ENCODE measurements at regions not wholly inside any gene's neighbourhood (a gene's known extent, or its start where the extent isn't known, plus 50 kb on each side); places are given as distances from the start of the nearest gene placed in this dataset.

- Mint-ChIP-seq H3K9me3 (no peaks in the 10 kb centered on the region), H3K27ac (no peak overlapping the region), H3K4me1 (no peaks in the 10 kb centered on the region), H3K4me3 (no peak overlapping the region), H3K27me3 (no peaks in the 10 kb centered on the region), H3K36me3 (no peaks in the 10 kb centered on the region)
- no peak for DNase-seq
- H3K36me3 ChIP-seq (ENCODE audit: insufficient read depth, low read length), result no peaks in the 10 kb centered on the region
- H3K27me3 ChIP-seq (ENCODE audit: insufficient read depth, low read length), result no peaks in the 10 kb centered on the region
- CTCF ChIA-PET (ENCODE audit: partially characterized antibody), result no interaction called here
- no peak overlapping the region for H3K4me3 ChIP-seq (ENCODE audit: low read length in 2 of 2)
- POLR2A ChIA-PET (ENCODE audit: partially characterized antibody), result no interaction called here
- H3K27ac ChIP-seq (ENCODE audit: low read depth, low read length), result no peak overlapping the region
- no peaks in the 10 kb centered on the region for H3K4me1 ChIP-seq (ENCODE audit: insufficient read depth, low read length)
- intact Hi-C loops (cut with micrococcal nuclease), result no loop called here
- H3K9me3 ChIP-seq (ENCODE audit: control insufficient read depth in 1 of 2, low read length in 2 of 2), result no peaks in the 10 kb centered on the region
Measured at GRCh38 chr20:53797085-53797484, 203.4 kb upstream of the ZNF217 start.

- no peaks in the 10 kb centered on the region for H3K27me3 ChIP-seq (ENCODE audit: insufficient read depth, low read length)
- Mint-ChIP-seq H3K9me3 (no peaks in the 10 kb centered on the region), H3K4me1 (no peaks in the 10 kb centered on the region), H3K27ac (no peak overlapping the region), H3K4me3 (no peak overlapping the region), H3K36me3 (no peaks in the 10 kb centered on the region), H3K27me3 (no peaks in the 10 kb centered on the region)
- no peaks in the 10 kb centered on the region for H3K36me3 ChIP-seq (ENCODE audit: insufficient read depth, low read length)
- H3K4me1 ChIP-seq (ENCODE audit: insufficient read depth, low read length), result no peaks in the 10 kb centered on the region
- H3K27ac ChIP-seq (ENCODE audit: low read depth, low read length), result no peak overlapping the region
- POLR2A ChIA-PET (ENCODE audit: partially characterized antibody), result no interaction called here
- H3K4me3 ChIP-seq (ENCODE audit: low read length in 2 of 2), result no peak overlapping the region
- intact Hi-C loops (cut with micrococcal nuclease), result no loop called here
- CTCF ChIA-PET (ENCODE audit: partially characterized antibody), result no interaction called here
- H3K9me3 ChIP-seq (ENCODE audit: control insufficient read depth in 1 of 2, low read length in 2 of 2), result no peaks in the 10 kb centered on the region
- DNase-seq, result no peak
Measured at GRCh38 chr20:53795170-53795569, 201.5 kb upstream of the ZNF217 start.

GRCh38 chr20:53794529-53795115 is 201.0 kb upstream of the ZNF217 start:
- Histone ChIP-seq H3K27me3 (ENCODE audit: insufficient read depth, low read length) (no peaks in the 10 kb centered on the region), H3K4me1 (ENCODE audit: insufficient read depth, low read length) (no peaks in the 10 kb centered on the region), H3K27ac (ENCODE audit: low read depth, low read length) (no peak overlapping the region), H3K4me3 (ENCODE audit: low read length in 2 of 2) (no peak overlapping the region), H3K36me3 (ENCODE audit: insufficient read depth, low read length) (no peaks in the 10 kb centered on the region), H3K9me3 (ENCODE audit: control insufficient read depth in 1 of 2, low read length in 2 of 2) (no peaks in the 10 kb centered on the region)
- no peaks in the 10 kb centered on the region for H3K27me3 Mint-ChIP-seq
- H3K4me1 Mint-ChIP-seq, result peaks cover 0 to 2% (median 0%) of the 10 kb centered on the region in 4 donors
- H3K27ac Mint-ChIP-seq, result no peak overlapping the region
- no peaks in the 10 kb centered on the region for H3K36me3 Mint-ChIP-seq
- intact Hi-C loops (cut with micrococcal nuclease), result no loop called here
- POLR2A ChIA-PET (ENCODE audit: partially characterized antibody), result no interaction called here
- H3K4me3 Mint-ChIP-seq, result no peak overlapping the region
- CTCF ChIA-PET (ENCODE audit: partially characterized antibody), result no interaction called here
- H3K9me3 Mint-ChIP-seq, result no peaks in the 10 kb centered on the region
- no peak for DNase-seq

- Mint-ChIP-seq H3K4me3 (no peak overlapping the region), H3K27me3 (no peaks in the 10 kb centered on the region), H3K9me3 (no peaks in the 10 kb centered on the region), H3K36me3 (no peaks in the 10 kb centered on the region), H3K27ac (no peak overlapping the region), H3K4me1 (peaks cover 0 to 5% (median under 1%) of the 10 kb centered on the region in 4 donors)
- DNase-seq, result no peak
- ChIA-PET POLR2A (ENCODE audit: partially characterized antibody) (no interaction called here), CTCF (ENCODE audit: partially characterized antibody) (interaction anchor here (0.7 kb wide), 1 partner anchor 1669 kb away, joined by 3 read pairs; no protein-coding TSS in a partner anchor)
- H3K4me1 ChIP-seq (ENCODE audit: insufficient read depth, low read length), result no peaks in the 10 kb centered on the region
- H3K27me3 ChIP-seq (ENCODE audit: insufficient read depth, low read length), result no peaks in the 10 kb centered on the region
- H3K4me3 ChIP-seq (ENCODE audit: low read length in 2 of 2), result no peak overlapping the region
- intact Hi-C loops (cut with micrococcal nuclease), result no loop called here
- no peaks in the 10 kb centered on the region for H3K9me3 ChIP-seq (ENCODE audit: control insufficient read depth in 1 of 2, low read length in 2 of 2)
- H3K27ac ChIP-seq (ENCODE audit: low read depth, low read length), result no peak overlapping the region
- no peaks in the 10 kb centered on the region for H3K36me3 ChIP-seq (ENCODE audit: insufficient read depth, low read length)
Measured at GRCh38 chr20:53793783-53794383, 200.2 kb upstream of the ZNF217 start.

GRCh38 chr20:53792946-53793536 is 199.4 kb upstream of the ZNF217 start:
- Mint-ChIP-seq H3K4me1 (peaks cover 0 to 5% (median under 1%) of the 10 kb centered on the region in 4 donors), H3K4me3 (no peak overlapping the region), H3K9me3 (no peaks in the 10 kb centered on the region), H3K27ac (no peak overlapping the region), H3K36me3 (no peaks in the 10 kb centered on the region), H3K27me3 (no peaks in the 10 kb centered on the region)
- Histone ChIP-seq H3K36me3 (ENCODE audit: insufficient read depth, low read length) (no peaks in the 10 kb centered on the region), H3K27ac (ENCODE audit: low read depth, low read length) (no peak overlapping the region), H3K4me1 (ENCODE audit: insufficient read depth, low read length) (no peaks in the 10 kb centered on the region), H3K4me3 (ENCODE audit: low read length in 2 of 2) (no peak overlapping the region), H3K27me3 (ENCODE audit: insufficient read depth, low read length) (no peaks in the 10 kb centered on the region), H3K9me3 (ENCODE audit: control insufficient read depth in 1 of 2, low read length in 2 of 2) (no peaks in the 10 kb centered on the region)
- no peak for DNase-seq
- ChIA-PET CTCF (ENCODE audit: partially characterized antibody) (no interaction called here), POLR2A (ENCODE audit: partially characterized antibody) (no interaction called here)
- intact Hi-C loops (cut with micrococcal nuclease), result no loop called here

- H3K27ac ChIP-seq (ENCODE audit: low read depth, low read length), result no peak overlapping the region
- Mint-ChIP-seq H3K36me3 (no peaks in the 10 kb centered on the region), H3K9me3 (no peaks in the 10 kb centered on the region), H3K27ac (no peak overlapping the region), H3K27me3 (no peaks in the 10 kb centered on the region), H3K4me3 (no peak overlapping the region), H3K4me1 (peaks cover 2 to 9% (median 4%) of the 10 kb centered on the region in 4 donors)
- H3K36me3 ChIP-seq (ENCODE audit: insufficient read depth, low read length), result no peaks in the 10 kb centered on the region
- H3K27me3 ChIP-seq (ENCODE audit: insufficient read depth, low read length), result no peaks in the 10 kb centered on the region
- ChIA-PET CTCF (ENCODE audit: partially characterized antibody) (interaction anchor here (0.6 kb wide), 1 partner anchor 88 kb away, joined by 5 read pairs; no protein-coding TSS in a partner anchor), POLR2A (ENCODE audit: partially characterized antibody) (no interaction called here)
- no peak for DNase-seq
- H3K4me1 ChIP-seq (ENCODE audit: insufficient read depth, low read length), result no peaks in the 10 kb centered on the region
- H3K9me3 ChIP-seq (ENCODE audit: control insufficient read depth in 1 of 2, low read length in 2 of 2), result no peaks in the 10 kb centered on the region
- intact Hi-C loops (cut with micrococcal nuclease), result no loop called here
- no peak overlapping the region for H3K4me3 ChIP-seq (ENCODE audit: low read length in 2 of 2)
Measured at GRCh38 chr20:53789989-53790675, 196.5 kb upstream of the ZNF217 start.

- H3K4me1 Mint-ChIP-seq, result peaks cover 2 to 9% (median 4%) of the 10 kb centered on the region in 4 donors
- Histone ChIP-seq H3K36me3 (ENCODE audit: insufficient read depth, low read length) (no peaks in the 10 kb centered on the region), H3K4me1 (ENCODE audit: insufficient read depth, low read length) (no peaks in the 10 kb centered on the region), H3K4me3 (ENCODE audit: low read length in 2 of 2) (no peak overlapping the region), H3K27ac (ENCODE audit: low read depth, low read length) (no peak overlapping the region), H3K9me3 (ENCODE audit: control insufficient read depth in 1 of 2, low read length in 2 of 2) (no peaks in the 10 kb centered on the region), H3K27me3 (ENCODE audit: insufficient read depth, low read length) (no peaks in the 10 kb centered on the region)
- no peaks in the 10 kb centered on the region for H3K36me3 Mint-ChIP-seq
- intact Hi-C loops (cut with micrococcal nuclease), result no loop called here
- ChIA-PET POLR2A (ENCODE audit: partially characterized antibody) (interaction anchor here (0.5 kb wide), 1 partner anchor 1001 kb away, joined by 3 read pairs; no protein-coding TSS in a partner anchor), CTCF (ENCODE audit: partially characterized antibody) (no interaction called here)
- H3K27me3 Mint-ChIP-seq, result no peaks in the 10 kb centered on the region
- peak overlapping the region in 1 of 7 donors; percentile 29 for H3K27ac Mint-ChIP-seq
- H3K9me3 Mint-ChIP-seq, result no peaks in the 10 kb centered on the region
- no peak overlapping the region for H3K4me3 Mint-ChIP-seq
- no peak for DNase-seq
Measured at GRCh38 chr20:53788253-53789022, 194.8 kb upstream of the ZNF217 start.
